Neural progenitor cell (in vitro differentiated cells): ENCODE measurements at regions not wholly inside any gene's neighbourhood (a gene's known extent, or its start where the extent isn't known, plus 50 kb on each side); places are given as distances from the start of the nearest gene placed in this dataset.

Experiments used
- DNase-seq: peaks from one replicate; pipeline ENCODE4 v3.0.0-alpha.2; 2016; ENCODE audit warnings: low spot score
- H2AFZ ChIP-seq: fragments of 200-600 bp; sonication (generic); replicated peaks from 2 replicates; pipeline ENCODE4 v1.6.1; 2016; ENCODE audit warnings: antibody characterized with exemption
- H3F3A ChIP-seq: fragments of 200-600 bp; sonication (generic); 2 replicates; pipeline ENCODE4 v1.6.1; 2016; ENCODE audit warnings: antibody characterized with exemption, low read depth
- H3K27ac ChIP-seq: fragments of 200-600 bp; sonication (generic); 2 replicates; pipeline ENCODE4 v1.5.1; 2016; ENCODE audit warnings: mild to moderate bottlenecking
- H3K27me3 ChIP-seq: fragments of 200-600 bp; sonication (generic); 2 replicates; pipeline ENCODE4 v1.6.1; 2016; ENCODE audit warnings: mild to moderate bottlenecking, moderate library complexity
- H3K36me3 ChIP-seq: fragments of 200-600 bp; sonication (generic); 2 replicates; pipeline ENCODE4 v1.5.1; 2016
- H3K4me1 ChIP-seq: fragments of 200-600 bp; sonication (generic); 2 replicates; pipeline ENCODE4 v1.6.1; 2016; ENCODE audit warnings: mixed run types
- H3K4me2 ChIP-seq: fragments of 200-600 bp; sonication (generic); 2 replicates; pipeline ENCODE4 v1.6.1; 2016
- H3K4me3 ChIP-seq: fragments of 200-600 bp; sonication (generic); 2 replicates; pipeline ENCODE4 v1.5.1; 2016
- H3K79me2 ChIP-seq: fragments of 200-600 bp; sonication (generic); 2 replicates; pipeline ENCODE4 v1.6.1; 2016; ENCODE audit warnings: low read depth
- H3K9ac ChIP-seq: fragments of 200-600 bp; sonication (generic); 2 replicates; pipeline ENCODE4 v1.6.1; 2016
- H3K9me3 ChIP-seq: fragments of 200-600 bp; sonication (generic); 2 replicates; pipeline ENCODE4 v1.5.1; 2016; ENCODE audit warnings: low read depth
- H4K20me1 ChIP-seq: fragments of 200-600 bp; sonication (generic); 2 replicates; pipeline ENCODE4 v1.6.1; 2016; ENCODE audit warnings: low read depth
- H3K27ac Mint-ChIP-seq: 3 replicates; pipeline ENCODE4 v1.8.0; 2021; ENCODE audit warnings: mixed read lengths
- H3K27me3 Mint-ChIP-seq: 2 replicates; pipeline ENCODE4 v1.8.0; 2022; ENCODE audit warnings: low read depth, mild to moderate bottlenecking, inconsistent platforms, moderate library complexity, mixed read lengths; ENCODE audit not compliant: insufficient read depth
- H3K36me3 Mint-ChIP-seq: 3 replicates; pipeline ENCODE4 v1.8.0; 2021; ENCODE audit warnings: mixed read lengths
- H3K4me1 Mint-ChIP-seq: 3 replicates; pipeline ENCODE4 v1.8.0; 2021; ENCODE audit warnings: mixed read lengths
- H3K4me3 Mint-ChIP-seq: 3 replicates; pipeline ENCODE4 v1.8.0; 2021; ENCODE audit warnings: mild to moderate bottlenecking, moderate library complexity, mixed read lengths
- H3K9me3 Mint-ChIP-seq: 3 replicates; pipeline ENCODE4 v1.8.0; 2020; ENCODE audit warnings: mixed read lengths
- CTCF ChIP-seq: fragments of 200-600 bp; sonication (generic); IDR thresholded peaks from 2 replicates; pipeline ENCODE4 v1.5.1; 2017; ENCODE audit warnings: antibody characterized with exemption, mild to moderate bottlenecking
- EZH2 ChIP-seq: fragments of 200-600 bp; sonication (generic); IDR thresholded peaks from 2 replicates; pipeline ENCODE4 v1.6.1; 2017; ENCODE audit warnings: antibody characterized with exemption, mild to moderate bottlenecking, moderate library complexity
- EZH2phosphoT487 ChIP-seq: fragments of 200-600 bp; sonication (generic); IDR thresholded peaks from 2 replicates; pipeline ENCODE4 v1.6.1; 2017; ENCODE audit warnings: antibody characterized with exemption

DNA sequence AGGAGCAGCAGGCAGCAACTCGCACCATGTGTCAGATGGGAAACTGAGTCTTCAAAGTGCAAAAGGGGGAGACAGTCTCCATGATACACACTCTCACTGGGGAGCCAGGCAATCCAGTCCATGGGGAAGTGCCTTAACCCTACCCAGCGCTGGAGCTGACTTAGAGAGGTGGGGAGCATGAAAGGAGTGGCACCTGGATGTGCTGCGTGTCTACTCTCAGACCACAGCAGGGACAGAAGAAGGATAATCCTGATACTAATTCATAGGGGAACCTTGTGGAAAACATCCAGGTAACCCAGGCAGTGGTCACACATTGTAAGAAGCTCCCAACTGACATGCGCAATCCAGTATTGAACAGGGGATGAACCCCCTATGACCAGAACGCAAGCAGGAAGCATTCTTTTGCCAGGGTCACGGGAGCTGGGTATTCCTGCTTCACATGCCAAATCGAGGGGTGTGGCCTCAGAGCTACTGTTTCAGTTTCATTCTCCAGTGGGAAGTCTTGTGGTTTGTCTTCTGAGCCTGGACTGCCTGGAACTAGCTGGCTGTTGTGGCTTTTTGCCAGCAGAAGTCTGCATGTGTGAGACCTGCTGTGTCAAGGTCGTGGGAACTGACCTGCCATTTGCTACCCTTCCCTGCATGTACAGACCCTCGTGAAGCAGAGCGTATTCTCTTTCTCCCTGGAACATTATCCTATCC lies 367.6 kb upstream of the NDN start:
- no peak for TF ChIP-seq EZH2
- TF ChIP-seq EZH2phosphoT487 = no peak

DNA sequence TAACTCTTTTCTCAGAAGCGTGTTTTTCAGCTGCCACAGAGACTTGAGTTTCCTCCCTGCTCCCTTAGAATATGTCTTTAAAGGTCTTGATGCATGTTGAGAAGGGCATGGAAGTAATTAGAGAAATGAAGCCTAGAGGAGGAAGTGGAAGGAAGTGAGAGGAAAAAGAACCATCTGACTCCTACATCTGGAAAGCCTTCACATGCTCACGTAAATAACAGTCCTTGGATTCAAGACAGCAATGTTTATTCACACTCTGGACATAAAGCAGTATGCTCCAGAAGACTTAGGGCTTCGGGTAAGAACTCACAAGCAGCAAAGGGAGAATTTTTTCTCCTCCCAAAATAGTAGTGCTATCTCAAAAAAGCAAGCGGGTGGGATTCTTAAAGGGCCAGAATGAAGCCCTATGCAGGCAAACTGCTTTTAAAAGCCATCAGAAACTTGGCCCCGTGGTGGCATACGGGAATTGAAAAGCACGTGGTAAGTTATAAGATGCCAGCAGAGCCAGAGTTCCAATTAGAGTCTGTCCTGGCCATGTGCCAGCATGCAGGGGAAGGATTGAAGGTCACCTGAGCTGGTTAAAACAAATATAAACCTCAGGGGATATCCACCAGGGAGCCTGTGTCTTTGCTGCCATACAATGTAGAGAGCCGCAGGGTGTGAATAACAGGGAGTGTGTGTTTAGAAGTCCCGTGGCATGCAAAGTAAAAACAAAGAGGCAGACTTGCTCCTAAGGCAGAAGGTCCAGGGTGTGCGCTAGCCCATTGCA lies 380.8 kb upstream of the NDN start:
- Mint-ChIP-seq H3K27ac (no peak overlapping the region), H3K27me3 (peaks cover 2% of the 10 kb centered on the region), H3K9me3 (peaks cover 12% of the 10 kb centered on the region), H3K36me3 (no peaks in the 10 kb centered on the region), H3K4me3 (no peak overlapping the region), H3K4me1 (peaks cover 3% of the 10 kb centered on the region)
- peaks cover 6% of the 10 kb centered on the region for H3K9me3 ChIP-seq
- no peaks in the 10 kb centered on the region for H3K27me3 ChIP-seq
- TF ChIP-seq EZH2phosphoT487 (no peak), EZH2 (no peak), CTCF (no peak)
- H2AFZ ChIP-seq = no peak overlapping the region
- H3K4me1 ChIP-seq = no peaks in the 10 kb centered on the region
- no peaks in the 10 kb centered on the region for H3K36me3 ChIP-seq
- no peak overlapping the region for H3K27ac ChIP-seq
- no peaks in the 10 kb centered on the region for H3F3A ChIP-seq
- no peak overlapping the region for H3K4me3 ChIP-seq
- H3K9ac ChIP-seq = no peak overlapping the region
- DNase-seq = no peak
- H3K4me2 ChIP-seq = no peak overlapping the region
- no peaks in the 10 kb centered on the region for H4K20me1 ChIP-seq
- no peaks in the 10 kb centered on the region for H3K79me2 ChIP-seq

More for the DNA sequence above, 367.6 kb upstream of the NDN start:
- no peaks in the 10 kb centered on the region for H3K79me2 ChIP-seq
- H2AFZ ChIP-seq = no peak overlapping the region
- H3K27ac Mint-ChIP-seq = no peak overlapping the region
- no peaks in the 10 kb centered on the region for H3K36me3 Mint-ChIP-seq
- H3K4me3 ChIP-seq = no peak overlapping the region
- H3K4me3 Mint-ChIP-seq = no peak overlapping the region
- H3K9ac ChIP-seq = no peak overlapping the region
- H4K20me1 ChIP-seq = no peaks in the 10 kb centered on the region
- no peaks in the 10 kb centered on the region for H3K4me1 ChIP-seq
- peaks cover 6% of the 10 kb centered on the region for H3K4me1 Mint-ChIP-seq
- no peak overlapping the region for H3K27ac ChIP-seq
- no peaks in the 10 kb centered on the region for H3K9me3 ChIP-seq
- no peaks in the 10 kb centered on the region for H3F3A ChIP-seq
- no peak for DNase-seq
- H3K36me3 ChIP-seq = no peaks in the 10 kb centered on the region
- H3K4me2 ChIP-seq = no peak overlapping the region
- no peaks in the 10 kb centered on the region for H3K27me3 ChIP-seq
- H3K9me3 Mint-ChIP-seq = peaks cover 7% of the 10 kb centered on the region
- H3K27me3 Mint-ChIP-seq = peaks cover 3% of the 10 kb centered on the region

- Mint-ChIP-seq H3K36me3 (peaks cover 2% of the 10 kb centered on the region), H3K4me3 (no peak overlapping the region), H3K4me1 (no peaks in the 10 kb centered on the region), H3K27ac (no peak overlapping the region), H3K27me3 (no peaks in the 10 kb centered on the region), H3K9me3 (peaks cover 14% of the 10 kb centered on the region)
- Histone ChIP-seq H3K9ac (no peak overlapping the region), H3K27ac (no peak overlapping the region), H4K20me1 (no peaks in the 10 kb centered on the region), H3K9me3 (peaks cover 4% of the 10 kb centered on the region), H3K27me3 (no peaks in the 10 kb centered on the region), H3K4me1 (no peaks in the 10 kb centered on the region), H2AFZ (no peak overlapping the region), H3K36me3 (no peaks in the 10 kb centered on the region), H3F3A (no peaks in the 10 kb centered on the region), H3K79me2 (no peaks in the 10 kb centered on the region), H3K4me3 (no peak overlapping the region), H3K4me2 (no peak overlapping the region)
- no peak for TF ChIP-seq EZH2phosphoT487
- TF ChIP-seq CTCF = no peak
- no peak for TF ChIP-seq EZH2
- DNase-seq = no peak
Measured at GRCh38 chr15:24075420-24076089, 388.4 kb upstream of the NDN start.
